T-cell (primary cell): ENCODE measurements at regions not wholly inside any gene's neighbourhood (a gene's known extent, or its start where the extent isn't known, plus 50 kb on each side); places are given as distances from the start of the nearest gene placed in this dataset.

Experiments used
- ATAC-seq, 4 experiments: fragments of 200-7000 bp in 3 of 4; fragments of 150-1000 bp in 1 of 4; cut with Tn5 transposase; replicated peaks in 1 of 4; 1 replicate in 3 of 4; 2 replicates in 1 of 4; pipeline ENCODE4 v1.10.0; 2021; ENCODE audit warnings: moderate library complexity in 3 of 4, mild to moderate bottlenecking in 2 of 4, moderate number of reproducible peaks in 1 of 4
- CTCF ChIA-PET, 2 donors: fragments of 300-600 bp; sonication (Branson Sonifier 250); formaldehyde crosslinking; loops; one replicate each; lab custom pipeline; 2022; ENCODE audit warnings: antibody characterized with exemption in 2 of 2; lab: Charles Lee
- POLR2A ChIA-PET, 2 donors: fragments of 300-600 bp; sonication (Branson Sonifier 250); formaldehyde crosslinking; loops; one replicate each; lab custom pipeline; 2022; ENCODE audit warnings: antibody characterized with exemption in 2 of 2; lab: Charles Lee
- DNase-seq, 35 experiments: peaks; one replicate each; pipeline versions ENCODE4 v3.0.0 to v3.0.0-alpha.2; 2013 to 2023
- H3K27ac ChIP-seq: one replicate; pipeline ENCODE4 v1.5.1; 2013; ENCODE audit warnings: low read length
- H3K27me3 ChIP-seq, 2 experiments: replicated peaks in 1 of 2; 1 replicate in 1 of 2; 2 replicates in 1 of 2; pipeline versions ENCODE4 v1.6.1 to v1.7.0; 2013; ENCODE audit warnings: low read length in 1 of 2, mixed read lengths in 1 of 2; ENCODE audit not compliant: control insufficient read depth in 2 of 2, insufficient read depth in 2 of 2; ENCODE audit errors: extremely low read depth in 1 of 2
- H3K36me3 ChIP-seq, 2 donors: 1 replicate in 1 of 2; 2 replicates in 1 of 2; pipeline versions ENCODE4 v1.6.1 to v1.7.0; 2013; ENCODE audit warnings: low read length in 1 of 2; ENCODE audit not compliant: control insufficient read depth in 2 of 2, insufficient read depth in 1 of 2; ENCODE audit errors: extremely low read depth in 1 of 2
- H3K4me1 ChIP-seq, 2 experiments: 1 replicate in 1 of 2; 2 replicates in 1 of 2; pipeline versions ENCODE4 v1.6.1 to v1.7.0; 2013; ENCODE audit warnings: low read length in 2 of 2, mixed read lengths in 1 of 2; ENCODE audit not compliant: insufficient read depth in 2 of 2, control insufficient read depth in 1 of 2; ENCODE audit errors: extremely low read depth in 1 of 2
- H3K4me3 ChIP-seq, 2 donors: 1 replicate in 1 of 2; 2 replicates in 1 of 2; pipeline versions ENCODE4 v1.5.1 to v1.7.0; 2013; ENCODE audit warnings: mild to moderate bottlenecking in 2 of 2, low read length in 1 of 2, moderate library complexity in 1 of 2; ENCODE audit not compliant: control insufficient read depth in 1 of 2; ENCODE audit errors: extremely low read depth in 1 of 2
- H3K9me3 ChIP-seq: 2 replicates; pipeline ENCODE4 v1.7.0; 2013
- H3K27ac Mint-ChIP-seq, 2 donors: one replicate each; pipeline ENCODE4 v1.8.0; 2020 to 2021; ENCODE audit warnings: mild to moderate bottlenecking in 2 of 2, mixed read lengths in 2 of 2
- H3K27me3 Mint-ChIP-seq, 2 donors: one replicate each; pipeline ENCODE4 v1.8.0; 2021 to 2022; ENCODE audit warnings: mixed read lengths in 2 of 2
- H3K36me3 Mint-ChIP-seq: one replicate; pipeline ENCODE4 v1.8.0; 2021; ENCODE audit warnings: mixed read lengths
- H3K4me1 Mint-ChIP-seq, 3 donors: one replicate each; pipeline ENCODE4 v1.8.0; 2020 to 2022; ENCODE audit warnings: mixed read lengths in 3 of 3, mild to moderate bottlenecking in 1 of 3
- H3K4me3 Mint-ChIP-seq, 3 donors: one replicate each; pipeline ENCODE4 v1.8.0; 2020 to 2022; ENCODE audit warnings: mild to moderate bottlenecking in 3 of 3, mixed read lengths in 3 of 3, moderate library complexity in 3 of 3
- H3K9me3 Mint-ChIP-seq, 3 donors: one replicate each; pipeline ENCODE4 v1.8.0; 2020 to 2022; ENCODE audit warnings: mixed read lengths in 3 of 3
- WGBS: methylation state at CpG from one replicate; pipeline ENCODE4 v1.1.5; 2013; ENCODE audit warnings: missing lambda C conversion rate; ENCODE audit not compliant: insufficient coverage; 5-methylcytosine and 5-hydroxymethylcytosine counted together

DNA sequence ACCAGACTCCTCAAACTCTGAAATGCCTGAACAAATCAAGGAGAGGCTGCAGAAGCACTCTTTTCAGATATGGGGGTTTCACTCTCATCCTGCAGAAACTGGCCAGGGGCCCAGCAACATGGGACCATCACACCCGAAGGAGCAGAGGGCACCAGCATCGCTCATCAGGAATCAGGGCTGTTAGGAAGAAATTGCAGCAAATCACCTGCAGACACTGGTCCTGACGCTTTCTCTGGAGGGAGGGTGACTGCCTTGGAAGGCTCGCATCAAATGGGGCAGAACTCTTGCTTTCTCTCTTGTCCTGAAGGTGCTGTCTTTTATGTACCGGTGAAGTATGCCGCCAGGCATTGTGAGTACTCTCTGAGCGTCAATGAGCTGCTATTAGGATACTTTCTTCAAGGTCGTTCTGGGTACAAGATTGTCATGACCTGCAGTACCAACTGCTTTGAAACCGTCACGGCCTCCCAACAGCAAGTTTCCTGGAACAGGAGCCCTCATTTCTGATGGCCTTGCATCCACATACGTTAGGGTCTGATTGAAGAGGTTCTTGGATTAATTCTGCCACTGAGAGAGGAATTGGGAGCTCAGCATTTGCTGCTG is 155.7 kb upstream of the SOX1 start:
- Mint-ChIP-seq H3K4me1 (no peaks in the 10 kb centered on the region), H3K27ac (no peak overlapping the region), H3K36me3 (no peaks in the 10 kb centered on the region), H3K9me3 (no peaks in the 10 kb centered on the region), H3K27me3 (no peaks in the 10 kb centered on the region), H3K4me3 (no peak overlapping the region)
- CTCF ChIA-PET, result interaction anchor here in 1 of 2 donors (1.0 kb wide), 1 partner anchor 20 kb away, joined by 4 read pairs; no protein-coding TSS in a partner anchor
- no peak for DNase-seq
- 86% methylated on average over 8 of the region's 11 CpGs for WGBS
- Histone ChIP-seq H3K27ac (no peak overlapping the region), H3K4me3 (no peak overlapping the region), H3K4me1 (no peaks in the 10 kb centered on the region), H3K27me3 (peaks cover 0 to 4% of the 10 kb centered on the region in 2 experiments), H3K36me3 (no peaks in the 10 kb centered on the region), H3K9me3 (no peaks in the 10 kb centered on the region)
- no peak for ATAC-seq
- POLR2A ChIA-PET, result no interaction called here

DNA sequence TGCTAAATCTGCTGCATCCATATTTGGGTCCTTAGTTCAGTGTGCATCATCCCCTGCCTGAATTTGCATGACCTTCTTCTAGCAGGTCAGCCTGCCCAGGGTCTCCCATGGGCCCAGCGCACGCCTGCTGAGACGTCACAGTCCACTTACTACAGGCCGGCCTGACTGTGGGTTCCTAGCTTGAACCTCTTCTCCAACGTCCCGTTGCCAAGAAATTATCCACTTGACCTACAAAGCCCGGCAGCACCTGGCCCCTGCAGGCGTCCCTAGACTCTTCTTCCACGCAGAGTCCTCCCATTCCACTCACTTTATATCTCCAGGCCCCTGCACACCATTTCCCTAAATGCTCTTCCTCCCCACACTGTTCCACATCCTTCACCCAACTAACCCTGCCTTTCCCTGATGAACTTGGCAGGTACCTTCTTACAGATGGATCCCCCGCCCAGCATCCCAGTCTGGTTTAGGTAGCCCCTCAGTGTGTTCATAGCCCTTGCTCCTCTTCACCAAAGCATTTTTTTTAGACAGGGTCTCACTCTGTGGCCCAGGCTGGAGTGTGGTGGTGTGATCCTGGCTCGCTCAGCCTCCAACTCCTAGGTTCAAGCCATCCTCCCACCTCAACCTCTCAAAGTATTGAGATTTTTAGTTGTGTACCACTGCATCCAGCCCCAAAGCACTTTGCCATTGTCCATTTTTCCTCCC is 155.0 kb upstream of the SOX1 start:
- POLR2A ChIA-PET, result no interaction called here
- Mint-ChIP-seq H3K4me3 (no peak overlapping the region), H3K27ac (no peak overlapping the region), H3K36me3 (no peaks in the 10 kb centered on the region), H3K9me3 (no peaks in the 10 kb centered on the region), H3K4me1 (no peaks in the 10 kb centered on the region), H3K27me3 (no peaks in the 10 kb centered on the region)
- H3K27me3 ChIP-seq, result peaks cover 0 to 4% of the 10 kb centered on the region in 2 experiments
- ATAC-seq (no peak), DNase-seq (no peak)
- 92% methylated on average over 9 of the region's 11 CpGs for WGBS
- no peaks in the 10 kb centered on the region for H3K9me3 ChIP-seq
- no peak overlapping the region for H3K4me3 ChIP-seq
- no peaks in the 10 kb centered on the region for H3K4me1 ChIP-seq
- CTCF ChIA-PET, result no interaction called here
- H3K27ac ChIP-seq, result no peak overlapping the region
- no peaks in the 10 kb centered on the region for H3K36me3 ChIP-seq

DNA sequence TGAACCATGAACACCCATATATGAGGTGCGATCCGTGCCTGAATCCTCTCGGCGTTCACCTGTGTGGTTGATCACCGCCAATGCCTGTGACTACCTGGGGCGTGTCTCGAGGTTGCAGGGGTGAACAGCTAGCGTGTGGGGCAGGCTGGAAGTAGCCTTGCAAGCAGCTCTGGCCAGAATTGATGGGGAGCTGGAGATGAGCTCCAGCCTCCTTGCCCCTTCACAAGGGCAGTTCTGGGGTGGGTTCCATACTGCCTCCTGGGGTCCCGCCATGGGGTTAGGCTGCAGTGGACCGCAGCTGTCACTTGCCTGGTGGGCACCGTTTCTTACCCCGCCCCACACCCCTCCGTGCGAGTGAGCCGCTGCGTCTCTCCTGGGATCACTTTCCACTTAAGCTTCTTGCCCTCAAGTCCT is 154.5 kb upstream of the SOX1 start:
- Histone ChIP-seq H3K9me3 (no peaks in the 10 kb centered on the region), H3K27me3 (peaks cover 0 to 4% of the 10 kb centered on the region in 2 experiments), H3K4me3 (no peak overlapping the region), H3K27ac (no peak overlapping the region), H3K36me3 (no peaks in the 10 kb centered on the region), H3K4me1 (no peaks in the 10 kb centered on the region)
- ATAC-seq (no peak), DNase-seq (peak in 1 of 35 experiments; percentile 10)
- peaks cover 0 to 2% of the 10 kb centered on the region in 2 donors for H3K27me3 Mint-ChIP-seq
- no peak overlapping the region for H3K27ac Mint-ChIP-seq
- H3K4me1 Mint-ChIP-seq, result no peaks in the 10 kb centered on the region
- H3K36me3 Mint-ChIP-seq, result no peaks in the 10 kb centered on the region
- CTCF ChIA-PET, result no interaction called here
- 91% methylated on average over 16 of the region's 16 CpGs for WGBS
- H3K9me3 Mint-ChIP-seq, result no peaks in the 10 kb centered on the region
- POLR2A ChIA-PET, result no interaction called here
- H3K4me3 Mint-ChIP-seq, result no peak overlapping the region

DNA sequence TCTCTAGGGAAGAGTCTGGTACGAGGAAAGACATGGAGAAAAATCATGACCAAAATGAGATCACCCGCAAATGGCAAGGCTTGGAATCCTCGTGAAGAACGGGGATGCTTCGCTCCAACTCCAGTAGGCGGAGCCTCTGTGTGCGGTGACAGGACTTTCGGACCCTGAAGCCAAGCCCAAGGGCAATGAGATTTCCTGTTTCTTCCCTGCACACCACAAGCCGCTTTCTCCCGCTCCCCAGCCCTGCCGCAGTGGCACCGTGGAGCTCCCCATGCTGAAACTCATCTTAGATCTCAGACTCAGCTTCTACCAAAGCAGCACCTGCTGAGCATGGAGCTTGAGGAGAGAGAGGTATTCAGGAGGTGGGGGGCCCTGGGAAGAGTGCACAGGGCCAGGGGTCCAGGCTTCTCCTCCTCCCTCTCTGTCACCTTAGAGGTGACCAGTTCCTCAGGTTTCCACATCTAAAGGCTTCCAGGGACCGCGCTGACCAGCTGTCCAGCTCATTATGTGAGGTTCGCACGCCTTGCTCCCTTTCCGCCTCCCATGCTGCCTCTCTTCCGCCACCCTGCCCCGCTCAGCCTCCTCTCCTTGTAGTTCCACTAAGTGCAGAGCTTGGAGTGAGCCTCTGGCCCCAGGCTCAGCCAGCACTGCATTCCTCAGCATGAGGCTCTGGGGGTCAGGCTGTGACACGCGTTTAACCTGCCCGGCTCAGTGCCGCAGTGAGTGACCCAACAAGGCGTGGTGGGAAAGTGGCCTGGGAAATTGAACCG is 153.8 kb upstream of the SOX1 start:
- no peak overlapping the region for H3K27ac ChIP-seq
- no peaks in the 10 kb centered on the region for H3K9me3 ChIP-seq
- Mint-ChIP-seq H3K4me1 (no peaks in the 10 kb centered on the region), H3K36me3 (no peaks in the 10 kb centered on the region), H3K9me3 (no peaks in the 10 kb centered on the region), H3K4me3 (no peak overlapping the region), H3K27ac (no peak overlapping the region), H3K27me3 (peaks cover 0 to 2% of the 10 kb centered on the region in 2 donors)
- no peak overlapping the region for H3K4me3 ChIP-seq
- DNase-seq, result peak in 1 of 35 experiments; percentile 23
- ChIA-PET POLR2A (no interaction called here), CTCF (no interaction called here)
- no peaks in the 10 kb centered on the region for H3K36me3 ChIP-seq
- H3K27me3 ChIP-seq, result peaks cover 0 to 4% of the 10 kb centered on the region in 2 experiments
- 83% methylated on average over 20 of the region's 25 CpGs for WGBS
- no peak for ATAC-seq
- no peaks in the 10 kb centered on the region for H3K4me1 ChIP-seq

DNA sequence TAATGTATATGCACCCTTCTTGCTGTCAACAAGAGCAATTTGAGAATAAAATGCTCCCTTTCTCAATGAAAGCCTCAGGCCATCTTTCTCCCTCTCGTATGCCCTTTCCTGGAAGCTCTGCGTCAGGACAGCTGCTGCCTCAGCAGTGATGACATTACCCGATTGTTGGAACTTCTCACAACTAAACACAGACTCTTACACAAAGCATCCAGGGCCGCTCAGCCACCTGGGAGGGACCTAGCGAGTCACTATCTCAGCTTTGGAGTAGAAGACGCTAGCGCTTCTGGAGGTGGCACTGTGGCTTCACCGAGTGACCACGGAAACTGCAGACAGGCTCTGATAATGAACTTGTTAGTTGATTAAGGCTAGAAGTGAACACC is 153.2 kb upstream of the SOX1 start:
- Mint-ChIP-seq H3K4me3 (no peak overlapping the region), H3K36me3 (no peaks in the 10 kb centered on the region), H3K4me1 (no peaks in the 10 kb centered on the region), H3K9me3 (no peaks in the 10 kb centered on the region), H3K27me3 (peaks cover 0 to 2% of the 10 kb centered on the region in 2 donors), H3K27ac (no peak overlapping the region)
- Histone ChIP-seq H3K36me3 (no peaks in the 10 kb centered on the region), H3K9me3 (no peaks in the 10 kb centered on the region), H3K4me1 (no peaks in the 10 kb centered on the region), H3K27ac (no peak overlapping the region), H3K4me3 (no peak overlapping the region), H3K27me3 (peaks cover 0 to 4% of the 10 kb centered on the region in 2 experiments)
- WGBS, result 82% methylated on average over 6 of the region's 9 CpGs
- DNase-seq, result peak in 1 of 35 experiments; percentile 5
- ATAC-seq, result no peak
- POLR2A ChIA-PET, result no interaction called here
- CTCF ChIA-PET, result no interaction called here

DNA sequence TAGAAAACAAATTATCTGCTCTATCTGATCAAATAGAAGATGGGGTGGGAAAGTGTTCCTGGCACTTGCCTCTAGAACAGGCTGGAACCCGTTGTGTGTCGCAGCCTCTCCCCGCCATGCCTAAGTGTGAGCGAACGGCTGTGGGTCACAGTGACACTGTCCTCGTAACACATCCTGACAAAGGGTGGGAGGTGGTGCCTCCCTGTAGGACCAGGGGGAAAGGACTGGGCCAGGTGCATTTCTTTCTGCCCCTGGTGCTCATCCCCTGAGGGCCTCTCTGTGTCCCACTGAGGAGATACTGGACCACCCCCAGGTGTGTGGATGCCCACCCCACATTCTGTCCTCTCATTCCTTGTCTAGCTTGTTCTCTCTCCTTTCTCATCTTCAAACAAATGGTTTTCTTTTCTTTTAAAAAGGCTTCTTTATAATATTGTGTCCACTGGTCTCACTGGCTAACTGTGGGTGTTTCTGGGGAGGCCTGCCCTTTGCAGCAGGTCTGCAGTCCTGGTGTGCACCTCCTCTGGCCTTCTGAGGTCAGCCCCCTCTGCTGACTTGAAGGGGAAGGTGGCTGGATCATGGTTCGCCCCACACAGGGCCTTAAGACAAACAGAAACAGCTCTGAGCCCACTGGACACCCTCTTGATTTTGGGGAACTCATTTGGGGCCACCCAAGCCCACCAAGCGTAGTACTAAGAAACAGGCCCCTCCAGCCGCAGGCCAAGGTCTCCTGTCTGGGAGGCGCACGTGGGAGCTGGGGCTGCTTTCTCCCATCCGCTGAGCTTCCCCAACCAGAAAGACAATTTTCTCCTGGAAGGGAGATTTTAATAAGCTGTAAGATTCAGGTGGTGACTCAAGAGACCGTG is 152.5 kb upstream of the SOX1 start:
- no peak overlapping the region for H3K4me3 ChIP-seq
- no peaks in the 10 kb centered on the region for H3K9me3 ChIP-seq
- Mint-ChIP-seq H3K9me3 (no peaks in the 10 kb centered on the region), H3K4me3 (no peak overlapping the region), H3K27ac (no peak overlapping the region), H3K36me3 (no peaks in the 10 kb centered on the region), H3K27me3 (peaks cover 0 to 2% of the 10 kb centered on the region in 2 donors), H3K4me1 (no peaks in the 10 kb centered on the region)
- whole genome bisulfite sequencing, result 90% methylated on average over 2 of the region's 13 CpGs
- H3K4me1 ChIP-seq, result no peaks in the 10 kb centered on the region
- ATAC-seq (no peak), DNase-seq (peak in 1 of 35 experiments; percentile 5)
- CTCF ChIA-PET, result no interaction called here
- H3K27ac ChIP-seq, result no peak overlapping the region
- no peaks in the 10 kb centered on the region for H3K36me3 ChIP-seq
- POLR2A ChIA-PET, result no interaction called here
- H3K27me3 ChIP-seq, result peaks cover 0 to 6% of the 10 kb centered on the region in 2 experiments
